ENCODE measurements at regions not wholly inside any gene's neighbourhood (a gene's known extent, or its start where the extent isn't known, plus 50 kb on each side); places are given as distances from the start of the nearest gene placed in this dataset.
"Not testable (repeated sequence)": the region's sequence is repeated elsewhere in the genome, so short reads cannot be mapped to it uniquely, and the experiment has no call there.

- DNase-seq (ENCODE audit: low spot score) = no peak
These were observed 116.3 kb upstream of the ERG start for GRCh38 chr21:38614558-38614957.

GRCh38 chr21:38619480-38619879, 121.2 kb upstream of the ERG start:
- DNase-seq (ENCODE audit: low spot score) = no peak

GRCh38 chr21:38619992-38620479, 121.8 kb upstream of the ERG start:
- DNase-seq (ENCODE audit: low spot score) = no peak

- DNase-seq (ENCODE audit: low spot score) = no peak
These were observed 122.9 kb upstream of the ERG start for GRCh38 chr21:38621132-38621531.

- no peak for DNase-seq (ENCODE audit: low spot score)
These were observed 124.0 kb upstream of the ERG start for GRCh38 chr21:38622081-38622826.

GRCh38 chr21:38622827-38623209, 124.5 kb upstream of the ERG start:
- no peak for DNase-seq (ENCODE audit: low spot score)

GRCh38 chr21:38623552-38623951, 125.3 kb upstream of the ERG start:
- DNase-seq (ENCODE audit: low spot score) = no peak

- DNase-seq (ENCODE audit: low spot score) = no peak
These were observed 126.7 kb upstream of the ERG start for GRCh38 chr21:38625000-38625399.

- no peak for DNase-seq (ENCODE audit: low spot score)
These were observed 128.0 kb upstream of the ERG start for GRCh38 chr21:38626306-38626705.

- DNase-seq (ENCODE audit: low spot score) = no peak
These were observed 130.1 kb upstream of the ERG start for GRCh38 chr21:38628349-38628748.

- DNase-seq (ENCODE audit: low spot score) = no peak
These were observed 132.9 kb upstream of the ERG start for GRCh38 chr21:38631206-38631605.

- no peak for DNase-seq (ENCODE audit: low spot score)
These were observed 133.4 kb upstream of the ERG start for GRCh38 chr21:38631676-38632075.

- DNase-seq (ENCODE audit: low spot score) = no peak
These were observed 138.9 kb upstream of the ERG start for GRCh38 chr21:38637161-38637560.

- no peak for DNase-seq (ENCODE audit: low spot score)
These were observed 141.5 kb upstream of the ERG start for GRCh38 chr21:38639571-38640354.

GRCh38 chr21:38640355-38640742, 142.1 kb upstream of the ERG start:
- not testable (repeated sequence) for DNase-seq (ENCODE audit: low spot score)

- no peak for DNase-seq (ENCODE audit: low spot score)
These were observed 145.2 kb upstream of the ERG start for GRCh38 chr21:38643404-38644023.

GRCh38 chr21:38645282-38645681, 147.0 kb upstream of the ERG start:
- DNase-seq (ENCODE audit: low spot score) = peak; percentile 60

- peak; percentile 54 for DNase-seq (ENCODE audit: low spot score)
These were observed 148.0 kb upstream of the ERG start for GRCh38 chr21:38646213-38646837.

- DNase-seq (ENCODE audit: low spot score) = no peak
These were observed 150.8 kb upstream of the ERG start for GRCh38 chr21:38649120-38649519.

GRCh38 chr21:38651570-38651969, 153.3 kb upstream of the ERG start:
- DNase-seq (ENCODE audit: low spot score) = no peak

GRCh38 chr21:38652396-38652795, 153.3 kb upstream of the ETS2 start:
- no peak for DNase-seq (ENCODE audit: low spot score)

- no peak for DNase-seq (ENCODE audit: low spot score)
These were observed 151.1 kb upstream of the ETS2 start for GRCh38 chr21:38654580-38654979.

GRCh38 chr21:38658511-38658910, 147.2 kb upstream of the ETS2 start:
- no peak for DNase-seq (ENCODE audit: low spot score)

Measured in kidney tubule cell (primary cell).